NCI-H748 (cell line): ENCODE measurements at regions not wholly inside any gene's neighbourhood (a gene's known extent, or its start where the extent isn't known, plus 50 kb on each side); places are given as distances from the start of the nearest gene placed in this dataset.

Experiments used
- DNase-seq: peaks from one replicate; lab custom pipeline; 2025; ENCODE audit not compliant: unreplicated experiment; lab: John Stamatoyannopoulos, UW

DNA sequence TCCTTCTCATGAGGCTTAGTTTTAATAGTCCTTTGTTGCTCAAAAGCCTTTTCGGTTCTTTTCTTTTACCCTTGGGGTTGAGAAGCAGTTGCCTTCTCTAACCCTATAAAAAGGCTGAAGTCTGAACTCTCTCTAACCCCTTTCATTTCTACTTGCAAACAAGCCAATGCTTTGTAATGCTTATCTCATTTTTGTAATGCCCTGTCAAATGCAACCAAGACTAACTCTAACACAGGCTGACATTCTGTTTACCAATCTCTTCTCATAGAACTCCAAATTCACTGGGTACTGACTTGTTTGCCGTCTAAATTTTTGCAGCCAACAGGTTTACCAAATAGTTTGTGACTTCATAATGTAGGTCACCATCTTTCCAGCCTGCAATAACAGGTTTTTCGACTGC, 233.9 kb upstream of the SNX7 start:
- DNase-seq, result no peak

DNA sequence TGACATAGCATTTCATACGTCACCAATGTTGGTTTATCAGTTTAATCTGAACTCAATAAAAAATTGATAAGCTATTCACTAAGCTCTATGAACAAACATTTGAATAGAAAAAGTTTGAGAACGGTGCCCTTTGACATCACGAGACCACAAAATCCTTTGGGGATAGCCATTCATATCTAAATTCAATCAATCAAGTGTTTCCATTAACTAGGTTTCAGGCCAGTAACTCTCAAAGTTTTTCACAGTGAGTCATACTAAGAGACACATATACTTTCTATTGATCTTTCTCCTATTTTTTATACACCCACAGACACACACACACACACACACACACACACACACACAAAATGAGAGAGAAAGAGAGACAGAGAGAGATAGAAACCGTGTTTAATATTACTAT, 235.4 kb upstream of the SNX7 start:
- DNase-seq, result no peak

- DNase-seq, result no peak
These were observed 238.7 kb upstream of the SNX7 start for GRCh38 chr1:98422816-98423215.

- DNase-seq, result peak; percentile 45
These were observed 240.5 kb upstream of the SNX7 start for GRCh38 chr1:98421085-98421435.

GRCh38 chr1:98420376-98421084, 241.0 kb upstream of the SNX7 start:
- no peak for DNase-seq

- DNase-seq, result no peak
These were observed 243.7 kb upstream of the SNX7 start for GRCh38 chr1:98417820-98418219.

GRCh38 chr1:98410082-98410481, 251.4 kb upstream of the SNX7 start:
- peak; percentile 88 for DNase-seq

- DNase-seq, result no peak
These were observed 255.0 kb upstream of the SNX7 start for GRCh38 chr1:98406352-98407088.

- DNase-seq, result no peak
These were observed 255.9 kb upstream of the SNX7 start for GRCh38 chr1:98405581-98406074.

- no peak for DNase-seq
These were observed 256.7 kb upstream of the SNX7 start for GRCh38 chr1:98404866-98405265.

DNA sequence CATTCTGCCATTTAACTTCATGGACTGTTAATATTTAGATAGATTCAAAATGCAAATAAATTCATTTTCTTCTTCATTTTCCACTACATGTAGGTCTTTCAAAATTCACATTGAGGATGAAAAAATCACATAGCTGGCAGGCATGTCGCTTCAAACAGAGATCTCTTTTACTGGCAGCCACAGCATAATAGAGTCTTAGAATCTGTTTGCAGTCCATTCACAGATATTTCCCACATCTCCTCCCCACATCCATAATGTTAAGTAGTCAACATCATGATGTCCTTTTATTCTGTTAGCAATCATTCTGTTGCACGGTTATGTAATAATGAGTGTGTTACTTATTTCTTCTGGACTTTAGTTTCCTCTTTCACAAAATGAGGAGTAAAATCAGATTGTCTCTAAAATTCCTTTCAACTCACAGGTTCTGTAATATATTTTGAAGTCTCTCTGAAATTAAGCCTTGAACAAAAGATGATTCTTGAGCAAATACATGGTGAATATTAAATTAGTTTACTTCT, 257.5 kb upstream of the SNX7 start:
- DNase-seq, result no peak

DNA sequence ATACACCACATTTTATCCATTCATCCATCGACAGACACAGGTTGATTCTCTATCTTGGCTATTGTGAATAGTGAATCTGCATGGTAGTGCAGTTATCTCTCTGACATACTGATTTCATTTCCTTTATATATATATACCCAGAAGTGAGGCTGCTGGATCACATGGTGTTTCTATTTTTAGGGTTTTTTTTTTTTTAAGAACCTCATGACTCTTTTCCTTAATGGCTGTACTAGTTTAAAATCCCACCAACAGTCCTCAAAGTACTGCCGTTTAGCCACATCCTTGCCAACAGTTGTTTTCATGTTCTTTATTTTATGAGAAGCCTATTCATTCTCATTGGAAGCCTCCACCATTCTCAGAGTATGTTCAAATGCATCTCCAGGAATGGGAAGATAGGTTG, 258.7 kb upstream of the SNX7 start:
- DNase-seq, result no peak

DNA sequence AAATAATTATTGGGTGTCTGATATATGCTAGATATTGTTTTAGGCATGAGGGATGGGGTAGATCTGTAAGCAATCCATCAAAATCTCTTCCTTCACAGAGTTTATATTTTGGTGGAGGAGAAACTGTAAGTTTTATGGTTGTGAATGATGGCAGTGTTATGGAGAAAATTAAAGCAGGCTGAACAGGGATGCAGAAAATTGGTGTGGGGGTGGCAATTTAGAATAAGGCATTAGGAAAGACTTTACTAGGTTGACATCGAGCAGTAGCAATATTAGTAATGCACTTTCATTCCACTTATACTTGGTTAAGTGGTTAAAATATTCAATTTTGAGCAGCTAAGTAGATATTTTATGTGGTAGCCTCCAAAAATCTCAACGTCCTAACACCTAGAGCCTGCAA, 261.1 kb upstream of the SNX7 start:
- DNase-seq, result no peak

- DNase-seq, result no peak
These were observed 262.3 kb upstream of the SNX7 start for GRCh38 chr1:98399218-98399617.

DNA sequence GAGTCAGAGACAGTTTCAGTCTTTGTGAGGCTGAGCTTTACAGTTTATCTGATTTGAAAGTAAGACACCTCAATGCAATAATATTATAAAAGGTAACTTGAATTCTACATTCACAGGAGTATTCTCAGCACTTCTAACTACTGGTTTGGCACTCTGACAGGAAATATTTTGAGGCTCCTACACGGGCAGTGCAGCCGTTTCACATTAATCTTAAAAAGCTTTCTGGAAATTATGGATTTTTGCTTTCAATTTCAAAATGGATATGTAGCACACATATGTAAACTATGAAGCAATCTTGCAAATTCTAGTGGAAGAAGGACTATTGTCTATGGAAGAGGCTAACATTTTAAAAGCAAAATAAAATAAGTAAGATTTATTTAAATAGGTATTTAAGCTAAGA, 262.9 kb upstream of the SNX7 start:
- DNase-seq, result no peak

- no peak for DNase-seq
These were observed 263.4 kb upstream of the SNX7 start for GRCh38 chr1:98398092-98398491.

DNA sequence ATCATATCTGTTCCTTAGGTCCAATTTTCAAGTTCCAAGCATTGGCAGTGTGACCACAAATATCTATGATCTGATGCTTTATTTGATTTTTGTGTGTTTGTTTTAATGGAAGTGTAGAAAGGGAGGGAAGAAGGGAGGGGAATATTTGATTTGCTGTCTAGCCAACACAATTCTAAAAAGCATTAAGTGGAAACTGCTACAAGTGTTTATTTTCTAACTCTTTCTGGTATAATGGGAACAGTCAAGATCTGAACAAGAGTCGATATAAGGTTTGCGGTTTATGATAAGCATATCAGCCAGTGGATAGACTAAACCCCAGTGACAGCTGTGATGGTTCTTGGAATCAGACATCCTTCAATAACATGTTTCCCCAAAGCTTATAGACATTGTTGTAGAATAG, 267.8 kb upstream of the SNX7 start:
- DNase-seq, result no peak

- DNase-seq, result no peak
These were observed 270.3 kb upstream of the SNX7 start for GRCh38 chr1:98391175-98391574.

DNA sequence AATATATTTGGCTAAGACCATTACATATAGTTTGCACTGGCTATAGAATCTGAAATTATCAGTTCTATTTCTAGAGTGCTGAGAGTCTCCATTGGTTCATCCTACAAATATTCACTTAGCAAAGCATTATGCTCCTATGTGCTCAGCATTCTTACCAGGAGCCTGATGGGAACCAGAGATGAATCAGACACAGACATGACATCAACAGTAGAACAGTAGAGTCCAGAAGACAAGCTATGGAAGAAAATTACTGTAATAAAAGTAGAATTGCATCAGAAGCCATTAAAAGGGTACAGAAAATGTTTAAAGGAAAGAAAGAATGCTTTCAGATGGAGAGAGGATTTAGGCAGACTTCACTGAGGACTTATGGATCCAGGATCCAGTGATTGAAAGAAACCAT, 271.7 kb upstream of the SNX7 start:
- no peak for DNase-seq

DNA sequence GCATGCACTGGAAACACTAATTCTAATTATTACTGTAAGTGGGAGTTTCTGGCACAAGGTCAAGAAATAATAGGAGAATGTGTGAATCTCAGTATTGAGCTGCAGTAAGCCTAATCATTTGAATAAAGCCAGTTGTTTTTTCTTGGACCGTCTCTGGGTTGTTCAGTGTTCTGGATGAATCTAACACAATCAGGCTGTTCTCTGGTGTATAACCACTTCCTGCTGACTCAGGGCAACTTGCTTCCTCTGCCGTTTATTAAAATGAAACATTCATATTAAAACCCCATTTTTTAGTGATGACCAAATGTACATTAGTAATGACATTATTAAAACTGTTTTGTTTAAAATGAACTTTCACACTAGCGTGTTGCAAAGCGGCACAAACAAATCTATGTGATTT, 273.1 kb upstream of the SNX7 start:
- no peak for DNase-seq

GRCh38 chr1:98387701-98388100, 273.8 kb upstream of the SNX7 start:
- no peak for DNase-seq

DNA sequence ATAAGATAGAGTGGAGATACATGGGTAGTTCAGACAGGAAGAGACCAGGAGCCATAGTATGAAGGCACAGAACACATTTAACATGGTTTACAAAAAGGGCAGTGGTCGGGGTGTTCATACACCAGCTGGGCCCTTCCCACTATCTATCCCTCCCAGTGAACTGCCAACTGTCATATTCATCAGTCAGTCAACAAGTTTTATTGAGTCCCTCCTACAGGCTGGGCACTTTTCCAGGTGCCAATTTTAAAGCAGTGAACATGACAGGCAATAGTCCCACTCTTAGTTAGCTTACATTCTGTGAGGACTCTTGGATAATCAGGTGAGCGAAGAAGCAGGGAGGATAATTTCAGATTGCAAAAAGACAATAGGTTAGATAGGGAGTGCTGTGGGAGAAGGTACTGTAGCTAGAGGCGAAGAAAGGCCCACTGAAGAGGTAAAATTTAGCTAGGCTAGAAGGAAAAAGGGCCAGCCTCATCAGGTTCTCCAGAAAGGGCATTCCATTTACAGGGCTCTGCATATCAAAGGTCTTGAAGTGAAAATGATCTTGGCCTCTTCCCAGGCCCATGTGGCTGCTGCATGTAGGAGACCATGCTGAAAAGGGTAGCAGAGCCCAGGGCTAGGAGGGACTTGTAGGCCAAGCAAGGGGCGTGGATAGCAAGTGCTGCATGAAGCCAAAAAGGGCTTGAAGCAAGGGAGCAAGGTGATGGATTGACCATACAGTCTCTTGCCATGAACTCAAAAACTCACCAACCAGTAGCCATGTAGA, 274.7 kb upstream of the SNX7 start:
- DNase-seq, result peak; percentile 40
